ENCODE measurements at regions not wholly inside any gene's neighbourhood (a gene's known extent, or its start where the extent isn't known, plus 50 kb on each side); places are given as distances from the start of the nearest gene placed in this dataset.

DNA sequence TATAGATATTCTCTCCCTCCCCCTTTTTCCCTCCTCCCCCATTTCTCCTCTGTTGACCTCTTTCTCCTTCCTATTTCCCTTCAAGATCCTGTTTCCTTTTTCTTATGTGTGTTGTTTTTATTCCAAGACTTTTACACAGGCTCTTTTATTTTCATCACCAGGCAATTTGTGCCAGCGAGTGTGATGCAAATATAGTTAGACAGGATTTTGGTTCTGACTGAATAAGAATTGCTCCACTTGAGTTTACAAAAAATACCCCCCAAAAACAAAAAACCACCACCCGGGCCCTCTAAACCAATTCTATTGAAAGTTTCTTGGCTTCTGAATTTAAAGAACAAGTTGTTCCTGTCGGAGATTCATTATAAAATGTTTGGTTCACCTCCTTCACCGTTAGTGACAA is 50.9 kb upstream of the MAPK4 start:
- intact Hi-C loops (cut with micrococcal nuclease), result no loop called here
- Histone ChIP-seq H4K20me1 (ENCODE audit: low read length) (no peaks in the 10 kb centered on the region), H2AFZ (ENCODE audit: low read length) (no peak overlapping the region), H3K9me3 (ENCODE audit: low read length) (no peaks in the 10 kb centered on the region), H3K4me2 (ENCODE audit: low read length) (no peak overlapping the region), H3K9me2 (replicated peaks; ENCODE audit: low read length) (no peaks in the 10 kb centered on the region), H3K36me3 (ENCODE audit: low read depth, low read length) (no peaks in the 10 kb centered on the region), H3F3A (ENCODE audit: low read length, unreplicated experiment) (no peaks in the 10 kb centered on the region), H3K27me3 (ENCODE audit: low read length) (peaks cover 10% of the 10 kb centered on the region; the same call in 1 of the 2 replicates), H3K79me2 (ENCODE audit: low read length) (no peaks in the 10 kb centered on the region), H3K27ac (ENCODE audit: low read length) (no peak overlapping the region), H3K9ac (ENCODE audit: low read length) (no peak overlapping the region), H3K4me3 (ENCODE audit: low read length) (no peak overlapping the region), H3K4me1 (ENCODE audit: insufficient read depth, low read length) (no peaks in the 10 kb centered on the region)
- DNase-seq (no peak), ATAC-seq (no peak)
- CTCF ChIA-PET, result no interaction called here
- no TSS peak for BruUV-seq (replicated peaks)
- TF ChIP-seq EZH2phosphoT487 (IDR thresholded peaks at IDR 0.05; ENCODE audit: borderline replicate concordance, low read length) (no peak), EZH2 (IDR thresholded peaks at IDR 0.05; ENCODE audit: low read length, unreplicated experiment) (no peak)
- TF ChIP-seq, protein P1, sequence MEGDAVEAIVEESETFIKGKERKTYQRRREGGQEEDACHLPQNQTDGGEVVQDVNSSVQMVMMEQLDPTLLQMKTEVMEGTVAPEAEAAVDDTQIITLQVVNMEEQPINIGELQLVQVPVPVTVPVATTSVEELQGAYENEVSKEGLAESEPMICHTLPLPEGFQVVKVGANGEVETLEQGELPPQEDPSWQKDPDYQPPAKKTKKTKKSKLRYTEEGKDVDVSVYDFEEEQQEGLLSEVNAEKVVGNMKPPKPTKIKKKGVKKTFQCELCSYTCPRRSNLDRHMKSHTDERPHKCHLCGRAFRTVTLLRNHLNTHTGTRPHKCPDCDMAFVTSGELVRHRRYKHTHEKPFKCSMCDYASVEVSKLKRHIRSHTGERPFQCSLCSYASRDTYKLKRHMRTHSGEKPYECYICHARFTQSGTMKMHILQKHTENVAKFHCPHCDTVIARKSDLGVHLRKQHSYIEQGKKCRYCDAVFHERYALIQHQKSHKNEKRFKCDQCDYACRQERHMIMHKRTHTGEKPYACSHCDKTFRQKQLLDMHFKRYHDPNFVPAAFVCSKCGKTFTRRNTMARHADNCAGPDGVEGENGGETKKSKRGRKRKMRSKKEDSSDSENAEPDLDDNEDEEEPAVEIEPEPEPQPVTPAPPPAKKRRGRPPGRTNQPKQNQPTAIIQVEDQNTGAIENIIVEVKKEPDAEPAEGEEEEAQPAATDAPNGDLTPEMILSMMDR (conservative IDR thresholded peaks at IDR 0.05; ENCODE audit: low read depth, low read length), result no peak
- POLR2A ChIA-PET (ENCODE audit: unreplicated experiment), result no interaction called here

Data from PC-3 (cell line).